Gastroesophageal sphincter (tissue), 3 donors: ENCODE measurements at regions not wholly inside any gene's neighbourhood (a gene's known extent, or its start where the extent isn't known, plus 50 kb on each side); places are given as distances from the start of the nearest gene placed in this dataset.

Source experiments
- EP300 ChIP-seq: sonication (generic); formaldehyde crosslinking; IDR thresholded peaks from one replicate; pipeline ENCODE4 v1.6.1; 2017; ENCODE audit warnings: antibody characterized with exemption, mild to moderate bottlenecking
- POLR2A ChIP-seq, 2 donors: fragments of 450-650 bp; IDR thresholded peaks; one replicate each; pipeline ENCODE4 v1.6.1; 2017; ENCODE audit warnings: antibody characterized with exemption in 2 of 2, mild to moderate bottlenecking in 2 of 2, moderate library complexity in 1 of 2
- TF ChIP-seq, protein P1 (sequence below), 4 experiments: fragments of 200-600 bp in 2 of 4; fragments of 450-650 bp in 2 of 4; sonication (generic) in 1 of 4; IDR thresholded peaks; one replicate each; pipeline ENCODE4 v1.5.1; 2017 to 2019; ENCODE audit warnings: antibody characterized with exemption in 4 of 4, mild to moderate bottlenecking in 2 of 4, moderate library complexity in 2 of 4

DNA sequence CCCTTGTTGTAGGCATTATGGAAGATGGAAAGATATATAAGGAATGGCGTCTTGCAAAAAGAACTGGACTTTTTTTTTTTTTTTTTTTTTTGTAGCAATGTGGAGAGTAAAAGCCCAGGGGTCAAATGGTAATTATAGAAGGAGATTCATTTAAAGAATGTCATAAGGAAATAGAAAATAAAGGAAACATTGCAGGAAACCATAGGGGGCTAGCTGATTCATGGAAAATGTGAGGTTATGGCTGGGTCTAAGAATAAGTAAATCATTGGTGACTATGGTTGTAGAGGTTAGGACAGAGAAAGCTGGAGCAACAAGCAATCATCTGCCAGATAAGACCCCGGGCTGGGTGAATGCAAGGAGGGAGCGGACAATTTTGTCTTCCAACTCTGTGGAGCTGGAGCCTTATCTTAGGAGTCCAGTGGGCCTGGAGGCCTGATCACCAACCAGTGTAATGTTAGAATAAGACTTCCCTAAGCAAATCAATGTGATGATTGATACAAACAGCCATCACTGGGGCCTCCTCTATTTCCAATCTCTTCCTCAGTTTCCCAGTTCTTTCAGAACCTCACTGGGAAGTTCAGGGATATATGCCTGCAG is 201.2 kb upstream of the TNP1 start:
- TF ChIP-seq POLR2A (IDR thresholded peaks at IDR 0.05) (no peak), EP300 (no peak)
- TF ChIP-seq, protein P1, sequence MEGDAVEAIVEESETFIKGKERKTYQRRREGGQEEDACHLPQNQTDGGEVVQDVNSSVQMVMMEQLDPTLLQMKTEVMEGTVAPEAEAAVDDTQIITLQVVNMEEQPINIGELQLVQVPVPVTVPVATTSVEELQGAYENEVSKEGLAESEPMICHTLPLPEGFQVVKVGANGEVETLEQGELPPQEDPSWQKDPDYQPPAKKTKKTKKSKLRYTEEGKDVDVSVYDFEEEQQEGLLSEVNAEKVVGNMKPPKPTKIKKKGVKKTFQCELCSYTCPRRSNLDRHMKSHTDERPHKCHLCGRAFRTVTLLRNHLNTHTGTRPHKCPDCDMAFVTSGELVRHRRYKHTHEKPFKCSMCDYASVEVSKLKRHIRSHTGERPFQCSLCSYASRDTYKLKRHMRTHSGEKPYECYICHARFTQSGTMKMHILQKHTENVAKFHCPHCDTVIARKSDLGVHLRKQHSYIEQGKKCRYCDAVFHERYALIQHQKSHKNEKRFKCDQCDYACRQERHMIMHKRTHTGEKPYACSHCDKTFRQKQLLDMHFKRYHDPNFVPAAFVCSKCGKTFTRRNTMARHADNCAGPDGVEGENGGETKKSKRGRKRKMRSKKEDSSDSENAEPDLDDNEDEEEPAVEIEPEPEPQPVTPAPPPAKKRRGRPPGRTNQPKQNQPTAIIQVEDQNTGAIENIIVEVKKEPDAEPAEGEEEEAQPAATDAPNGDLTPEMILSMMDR (IDR thresholded peaks at IDR 0.05): no peak
